Ecto neural progenitor cell (in vitro differentiated cells): ENCODE measurements at regions not wholly inside any gene's neighbourhood (a gene's known extent, or its start where the extent isn't known, plus 50 kb on each side); places are given as distances from the start of the nearest gene placed in this dataset.
"Not testable (repeated sequence)": the region's sequence is repeated elsewhere in the genome, so short reads cannot be mapped to it uniquely, and the experiment has no call there.

Experiments used
- DNase-seq: peaks from one replicate; pipeline ENCODE4 v3.0.0-alpha.2; 2018; ENCODE audit warnings: low spot score

- DNase-seq = no peak
Measured at GRCh38 chr7:142469696-142470543, 212.1 kb upstream of the PRSS58 start.

GRCh38 chr7:142468871-142469665, 211.2 kb upstream of the PRSS58 start:
- no peak for DNase-seq

- DNase-seq = not testable (repeated sequence)
Measured at GRCh38 chr7:142467056-142467655, 209.3 kb upstream of the PRSS58 start.

- DNase-seq = no peak
Measured at GRCh38 chr7:142463401-142463850, 205.6 kb upstream of the PRSS58 start.

- no peak for DNase-seq
Measured at GRCh38 chr7:142461437-142461836, 203.6 kb upstream of the PRSS58 start.

GRCh38 chr7:142460402-142461117, 202.7 kb upstream of the PRSS58 start:
- DNase-seq = no peak

- DNase-seq = no peak
Measured at GRCh38 chr7:142459551-142459963, 201.7 kb upstream of the PRSS58 start.

- DNase-seq = no peak
Measured at GRCh38 chr7:142457146-142457703, 199.4 kb upstream of the PRSS58 start.

GRCh38 chr7:142455392-142455791, 197.5 kb upstream of the PRSS58 start:
- DNase-seq = no peak

GRCh38 chr7:142454862-142455261, 197.0 kb upstream of the PRSS58 start:
- no peak for DNase-seq

- DNase-seq = no peak
Measured at GRCh38 chr7:142452791-142453190, 194.9 kb upstream of the PRSS58 start.

GRCh38 chr7:142451817-142452216, 194.0 kb upstream of the PRSS58 start:
- no peak for DNase-seq

- DNase-seq = no peak
Measured at GRCh38 chr7:142451296-142451695, 193.4 kb upstream of the PRSS58 start.

- no peak for DNase-seq
Measured at GRCh38 chr7:142450695-142451094, 192.8 kb upstream of the PRSS58 start.

GRCh38 chr7:142450206-142450605, 192.3 kb upstream of the PRSS58 start:
- DNase-seq = no peak

- not testable (repeated sequence) for DNase-seq
Measured at GRCh38 chr7:142448857-142449256, 191.0 kb upstream of the PRSS58 start.

- DNase-seq = no peak
Measured at GRCh38 chr7:142447762-142448161, 189.9 kb upstream of the PRSS58 start.

- peak; percentile 57 for DNase-seq
Measured at GRCh38 chr7:142445019-142445686, 187.3 kb upstream of the PRSS58 start.

GRCh38 chr7:142443216-142444010, 185.6 kb upstream of the PRSS58 start:
- no peak for DNase-seq

- DNase-seq = no peak
Measured at GRCh38 chr7:142442396-142442795, 184.5 kb upstream of the PRSS58 start.
